HG02981 (cell line): ENCODE measurements at regions not wholly inside any gene's neighbourhood (a gene's known extent, or its start where the extent isn't known, plus 50 kb on each side); places are given as distances from the start of the nearest gene placed in this dataset.
"Not testable (repeated sequence)": the region's sequence is repeated elsewhere in the genome, so short reads cannot be mapped to it uniquely, and the experiment has no call there.

ENCODE experiments used
- ATAC-seq: cut with Tn5 transposase; IDR thresholded peaks from one replicate; pipeline ENCODE4 v1.9.1; 2021; ENCODE audit warnings: mild to moderate bottlenecking, moderate library complexity; ENCODE audit not compliant: unreplicated experiment

DNA sequence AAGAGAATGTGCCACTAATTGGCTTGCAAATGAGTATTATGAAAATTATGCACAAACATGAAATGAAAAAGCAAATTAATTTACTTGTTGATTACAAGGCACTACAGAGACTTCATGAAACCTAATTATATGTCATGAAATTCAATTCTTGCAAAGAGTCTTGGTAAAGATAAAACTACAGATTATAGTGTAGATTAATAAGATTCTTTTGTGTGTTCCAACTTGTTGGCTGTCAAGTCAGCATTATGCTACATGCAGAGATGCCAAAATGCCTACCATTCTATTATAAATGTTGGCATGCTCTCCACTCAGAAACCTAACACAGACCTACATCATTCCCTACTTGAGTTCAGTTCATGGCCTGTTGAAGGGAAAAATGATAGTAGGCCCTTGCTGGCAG is 97.2 kb upstream of the KITLG start:
- no peak for ATAC-seq

DNA sequence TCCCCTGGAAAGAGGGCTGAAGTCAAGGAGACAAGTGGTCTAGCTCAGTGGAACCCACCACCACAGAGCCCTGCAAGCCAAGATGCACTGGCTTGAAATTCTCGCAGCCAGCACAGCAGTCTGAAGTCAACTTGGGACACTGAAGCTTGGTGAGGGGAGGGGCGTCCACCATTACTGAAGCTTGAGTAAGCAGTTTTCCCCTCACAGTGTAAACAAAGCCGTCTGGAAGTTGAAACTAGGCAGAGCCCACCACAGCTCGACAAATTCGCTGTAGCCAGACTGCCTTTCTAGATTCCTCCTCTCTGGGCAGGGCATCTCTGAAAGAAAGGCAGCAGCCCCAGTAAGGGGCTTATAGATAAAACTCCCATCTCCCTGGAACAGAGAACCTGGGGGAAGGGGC is 87.3 kb upstream of the KITLG start:
- not testable (repeated sequence) for ATAC-seq

DNA sequence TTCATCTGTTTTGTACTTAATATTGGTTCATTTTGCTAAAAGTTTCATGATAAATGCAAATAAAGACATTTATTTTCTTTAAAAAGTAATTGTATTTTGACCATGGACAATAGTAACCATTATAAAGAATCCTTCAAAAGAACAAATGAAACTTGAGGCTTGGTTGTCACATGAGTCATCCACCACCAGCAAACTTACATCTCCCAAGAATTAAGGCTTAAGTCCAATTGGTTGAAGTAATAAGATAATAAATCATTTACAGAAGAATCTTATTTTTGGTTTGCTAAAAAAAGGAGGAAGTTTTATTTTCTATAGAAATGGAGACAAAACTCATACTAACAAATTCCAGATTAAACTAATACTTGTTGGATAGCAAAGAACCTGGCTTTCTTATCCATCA is 84.8 kb upstream of the KITLG start:
- no peak for ATAC-seq

DNA sequence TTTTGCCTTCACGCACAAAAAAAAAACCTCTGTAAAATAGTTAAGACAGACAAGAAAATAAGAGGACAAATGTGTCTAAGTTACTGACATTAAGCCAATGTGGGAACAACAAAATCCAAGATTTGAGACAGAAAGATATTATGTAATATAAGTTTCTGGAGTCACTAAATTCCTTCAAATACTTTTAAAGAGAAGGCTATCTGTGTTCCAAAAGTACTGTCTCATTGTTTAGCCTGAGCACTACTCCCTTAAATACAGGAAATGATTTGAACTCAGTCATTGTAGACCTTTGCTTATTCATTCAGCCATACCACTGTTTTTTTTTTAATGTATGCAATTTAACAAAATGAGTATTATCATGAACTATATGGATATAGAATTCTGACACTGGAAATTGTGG is 82.7 kb upstream of the KITLG start:
- no peak for ATAC-seq

DNA sequence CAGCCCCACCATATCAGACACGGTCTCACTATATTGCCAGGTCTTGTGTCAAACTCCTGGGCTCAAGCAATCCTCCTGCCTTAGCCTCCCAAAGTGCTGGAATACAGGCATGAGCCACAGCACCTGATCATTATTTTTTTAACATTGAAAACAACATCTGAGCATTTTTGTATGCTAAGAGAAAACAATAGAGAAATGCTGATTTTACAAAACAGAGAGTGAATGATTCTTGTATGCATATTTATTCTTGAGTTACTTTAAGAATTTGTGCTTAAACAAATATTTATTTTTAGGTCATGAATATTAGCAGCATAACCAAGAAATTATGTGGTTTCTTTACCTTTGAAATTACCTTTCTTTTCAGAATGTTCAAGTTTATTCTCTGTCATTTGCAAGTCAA is 81.8 kb upstream of the KITLG start:
- ATAC-seq: no peak

DNA sequence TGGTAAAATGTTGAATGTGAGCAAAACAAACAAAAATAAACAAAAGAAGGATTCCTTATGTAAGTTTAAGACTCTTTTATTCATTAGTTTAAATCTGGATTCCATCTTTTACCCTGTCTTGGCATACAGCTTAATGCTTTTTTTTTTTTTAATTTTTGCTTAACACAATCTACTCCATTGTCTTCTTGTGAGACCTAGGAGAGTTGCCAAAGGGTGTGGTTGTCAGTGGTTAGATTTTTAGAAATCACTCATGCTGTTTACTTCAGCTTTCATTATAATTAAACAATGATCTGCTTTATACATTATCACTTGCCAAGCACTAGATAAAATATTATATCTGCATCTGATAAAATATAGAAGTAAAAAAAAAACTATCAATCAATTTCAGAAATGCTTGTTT is 77.7 kb upstream of the KITLG start:
- ATAC-seq: no peak

DNA sequence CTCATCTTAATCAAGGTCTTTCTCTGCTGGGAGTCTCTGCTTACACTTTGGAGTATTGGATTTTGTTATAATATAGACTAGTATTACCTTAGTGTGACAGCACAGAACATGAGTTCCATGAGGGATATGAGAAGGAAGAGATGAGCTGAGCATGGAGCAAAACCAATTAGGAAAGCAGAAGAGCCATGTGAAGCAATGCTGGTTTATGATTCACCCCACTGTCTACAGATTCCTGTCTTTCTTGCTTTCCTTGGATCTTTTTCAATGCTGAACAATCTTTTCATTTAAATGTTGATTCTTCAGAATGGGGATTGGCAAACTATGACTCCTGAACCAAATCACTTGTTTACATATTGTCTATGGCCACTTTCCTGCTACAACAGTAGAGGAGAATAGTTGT is 70.4 kb upstream of the KITLG start:
- ATAC-seq: no peak

DNA sequence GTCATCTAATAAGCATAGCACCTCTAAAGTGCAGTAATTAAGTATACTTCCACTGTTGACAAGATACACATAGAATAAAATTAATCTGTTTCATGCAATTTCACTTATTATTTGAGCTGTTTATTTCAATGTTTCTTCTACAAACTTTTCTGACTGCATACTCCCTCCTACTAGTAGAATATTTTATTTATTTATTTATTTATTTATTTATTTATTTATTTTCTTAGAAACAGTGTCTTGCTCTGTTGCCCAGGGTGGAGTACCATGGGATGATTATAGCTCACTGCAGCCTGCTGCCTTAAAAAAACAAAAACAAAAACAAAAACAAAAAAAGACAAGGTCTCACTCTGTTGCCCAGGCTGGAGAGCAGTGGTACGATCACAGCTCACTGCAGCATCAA is 68.4 kb upstream of the KITLG start:
- no peak for ATAC-seq

DNA sequence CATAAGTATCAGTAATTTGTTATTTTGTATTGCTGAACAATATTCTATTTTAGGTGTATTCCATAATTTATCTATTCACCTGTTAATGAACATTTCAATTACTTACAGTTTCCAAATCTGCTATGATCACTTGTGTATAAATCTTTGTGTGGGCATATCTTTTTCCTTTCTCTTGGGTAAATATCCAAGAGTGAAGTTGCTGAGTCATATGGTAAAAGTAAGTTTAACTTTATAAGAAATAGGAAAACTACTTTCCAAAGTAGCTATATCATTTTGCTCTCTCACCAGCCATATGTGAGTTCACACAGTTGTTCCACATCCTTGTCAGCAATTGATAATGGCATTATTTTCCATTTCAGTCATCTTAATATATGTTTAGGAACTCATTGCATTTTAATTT is 66.6 kb upstream of the KITLG start:
- ATAC-seq: no peak

DNA sequence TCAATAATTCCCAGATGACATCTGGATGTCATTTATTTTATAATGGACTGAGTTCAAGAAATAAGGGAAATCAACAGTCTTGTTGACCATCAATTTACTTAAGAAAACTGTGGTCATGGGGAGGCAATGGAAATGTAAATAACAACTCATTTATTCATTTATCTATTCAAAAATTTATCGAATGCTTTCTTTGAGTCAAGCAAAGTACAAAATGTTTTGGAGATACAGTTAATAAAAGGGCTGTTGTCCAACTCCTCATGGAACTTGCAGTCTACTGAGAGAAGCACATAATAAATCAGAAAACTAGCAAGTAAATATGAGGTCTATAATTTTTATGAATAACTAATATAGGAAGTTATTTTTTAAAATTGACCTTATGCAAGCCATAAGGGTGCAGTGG is 65.5 kb upstream of the KITLG start:
- no peak for ATAC-seq

DNA sequence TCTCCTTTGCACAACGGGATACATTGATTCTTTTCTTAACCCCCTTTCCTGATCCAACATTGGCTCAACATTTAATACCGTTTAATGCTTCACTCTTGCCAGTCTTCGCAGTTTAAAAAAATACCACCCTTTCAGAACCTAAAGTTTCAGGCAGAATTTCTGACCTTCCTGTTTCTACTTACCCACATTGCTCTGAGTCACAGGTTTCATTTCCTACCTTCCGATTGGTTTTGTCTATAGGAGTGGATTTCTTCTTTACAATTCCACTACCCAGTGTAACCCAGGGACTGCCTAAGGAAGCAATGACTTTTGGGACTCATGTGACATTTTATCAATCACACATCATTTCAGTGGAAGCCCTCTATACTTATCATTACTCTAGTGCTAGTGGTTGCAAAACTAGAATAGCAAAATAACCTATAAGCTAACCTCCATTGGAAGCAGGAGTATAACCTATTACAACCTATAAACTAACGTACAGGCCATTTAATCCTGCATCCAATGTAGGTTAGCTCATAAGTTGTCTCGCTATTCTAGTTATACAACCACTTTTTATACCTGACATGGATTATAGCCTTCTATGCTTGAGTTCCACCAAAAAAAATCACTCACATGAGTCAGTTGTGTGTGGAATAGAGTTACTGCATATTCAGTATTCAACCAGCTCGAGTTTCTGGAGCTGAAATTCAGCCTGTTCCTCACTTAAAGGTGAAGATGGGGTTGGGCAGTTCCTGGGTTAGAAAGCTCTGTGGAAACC is 64.9 kb upstream of the KITLG start:
- no peak for ATAC-seq

DNA sequence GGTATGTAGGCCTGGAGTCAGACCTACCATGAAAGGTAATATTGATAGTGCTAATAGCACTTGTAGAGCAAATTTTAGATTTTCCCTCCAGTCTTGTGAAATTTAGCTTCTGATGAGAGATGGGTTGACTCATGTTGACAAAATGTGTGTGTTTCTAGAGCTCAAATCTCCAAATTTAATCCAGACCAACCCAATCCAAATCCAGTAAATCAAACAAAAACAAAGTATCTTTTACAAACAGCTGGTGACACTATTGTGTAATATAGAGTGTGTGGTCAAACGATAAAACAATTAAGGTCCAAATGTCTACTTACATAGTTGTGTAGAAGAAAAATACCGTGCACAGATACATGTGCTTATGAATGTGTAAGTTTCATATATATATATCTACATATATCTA is 63.4 kb upstream of the KITLG start:
- ATAC-seq: no peak

DNA sequence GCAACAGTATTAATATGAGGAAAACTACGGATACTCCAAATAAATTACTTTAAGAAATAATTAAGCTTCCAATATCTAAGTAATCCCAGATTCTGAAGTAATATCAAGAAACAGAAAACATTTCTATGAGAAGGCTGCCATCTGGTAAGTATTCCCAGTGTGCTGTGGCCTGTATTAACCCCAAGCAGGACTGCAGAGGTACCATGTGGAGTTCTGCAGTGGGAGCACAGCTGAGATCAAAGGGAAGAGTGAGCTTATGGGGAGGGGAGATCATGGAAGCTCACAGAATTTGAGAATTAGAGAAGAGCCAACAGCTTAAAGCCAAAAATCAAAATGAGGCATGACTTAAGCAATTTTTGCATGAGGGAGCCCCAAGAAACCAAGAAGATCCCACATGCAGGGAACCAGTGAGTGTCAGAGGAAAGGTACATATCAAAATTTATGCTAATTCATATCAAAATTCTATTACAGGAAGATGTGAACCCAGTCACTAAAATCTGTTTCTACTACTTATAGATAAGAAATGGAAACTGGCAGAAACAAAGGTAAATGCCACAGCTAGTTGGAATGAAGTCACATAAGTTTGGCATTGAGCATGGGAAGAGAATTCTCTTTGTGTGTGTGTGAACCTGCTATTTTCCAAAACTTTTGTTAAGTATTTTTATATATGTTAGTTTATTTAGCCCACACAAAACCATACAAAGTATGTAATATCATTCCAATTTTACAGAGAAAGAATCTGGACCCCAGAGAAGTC is 62.6 kb upstream of the KITLG start:
- no peak for ATAC-seq

DNA sequence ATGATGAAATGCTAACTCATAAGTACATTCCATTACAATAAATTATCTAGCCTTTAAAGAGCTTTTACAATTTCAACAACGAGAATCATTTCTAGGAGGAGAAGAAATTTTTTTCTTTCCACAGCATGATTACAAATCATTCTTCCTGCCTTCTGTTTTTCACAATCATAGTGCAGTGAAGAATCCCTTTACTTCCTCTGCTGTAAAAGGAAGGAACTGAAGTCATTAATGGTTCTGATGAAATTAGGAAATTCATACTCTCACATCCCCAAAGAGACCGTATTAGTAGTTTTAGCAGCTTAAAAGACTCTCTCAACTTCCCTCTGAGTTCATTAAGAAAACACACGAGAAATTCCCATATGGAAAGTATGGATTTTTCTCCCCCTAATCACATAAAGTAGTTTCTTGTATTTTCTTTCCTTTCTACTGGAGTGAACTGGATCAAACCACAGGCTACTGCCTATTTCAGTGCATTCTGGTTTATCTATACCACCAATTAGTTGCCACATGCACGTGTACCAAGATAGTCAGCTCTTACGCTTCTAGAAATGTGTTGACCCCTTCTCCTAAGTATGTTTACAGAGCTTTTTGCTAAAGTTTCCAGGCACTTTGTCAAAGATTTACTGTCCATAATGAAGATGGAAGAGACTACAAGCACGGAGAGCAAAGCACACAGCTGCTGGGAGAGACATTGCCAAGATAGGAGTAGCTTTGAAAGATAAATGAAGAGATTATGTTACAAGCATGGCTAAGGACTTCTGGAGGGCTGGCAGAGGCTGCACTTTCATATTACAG is 58.9 kb upstream of the KITLG start:
- no peak for ATAC-seq

DNA sequence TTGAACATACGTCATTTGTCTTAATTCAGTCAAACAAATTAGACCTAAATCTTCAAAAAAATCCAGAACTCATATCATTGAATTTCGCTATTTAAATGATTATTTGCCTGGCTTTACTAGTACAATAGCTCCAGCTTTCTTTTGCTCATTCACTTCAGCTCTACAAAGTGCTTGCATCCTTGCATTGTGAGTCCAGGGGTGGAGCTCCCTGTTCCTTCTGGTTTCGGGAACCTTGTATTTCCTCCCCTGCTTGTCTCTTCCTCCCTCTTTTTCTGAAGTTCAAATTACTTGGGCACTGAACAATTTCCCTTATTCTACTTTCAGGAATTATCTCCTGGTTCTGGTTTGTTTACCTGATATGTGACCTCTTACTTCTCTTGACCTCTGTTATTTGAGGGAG is 58.1 kb upstream of the KITLG start:
- no peak for ATAC-seq

DNA sequence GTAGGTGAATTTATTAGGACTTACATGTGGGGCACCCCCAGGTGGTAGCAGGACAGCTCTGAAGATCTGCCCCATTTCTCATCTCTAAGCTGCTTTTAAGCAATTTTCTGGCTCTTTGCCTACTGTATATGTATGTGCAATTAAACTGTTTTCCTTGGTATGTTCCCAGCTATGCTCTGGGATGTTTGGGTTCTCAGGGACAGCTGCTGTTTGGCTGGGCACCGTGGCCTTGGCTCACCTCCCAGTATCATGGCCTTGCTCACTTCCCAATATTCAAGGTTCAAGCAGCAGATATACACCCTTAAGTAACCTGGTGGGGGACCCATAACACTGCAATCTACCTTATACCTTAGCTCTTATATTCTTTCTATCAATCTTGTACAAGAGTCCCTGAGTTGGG is 53.7 kb upstream of the KITLG start:
- ATAC-seq: no peak

DNA sequence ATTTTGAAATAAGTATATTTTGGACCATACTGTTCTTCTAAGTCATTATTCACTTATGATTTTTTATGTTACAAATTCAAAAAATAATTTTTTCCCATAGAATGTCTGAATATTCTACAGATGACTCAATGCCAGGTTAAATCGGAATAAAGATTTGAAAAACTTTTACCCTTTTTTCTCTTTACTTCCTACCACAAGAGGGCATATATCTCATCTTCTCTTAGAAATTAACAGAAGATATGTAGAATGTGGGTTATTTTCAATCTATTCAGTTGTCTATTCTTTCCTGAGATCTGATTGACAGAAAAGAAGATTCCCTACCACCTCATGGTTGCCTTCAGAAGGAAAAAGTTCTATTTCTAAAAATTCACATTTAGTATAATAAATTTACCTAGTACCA is 53.0 kb upstream of the KITLG start:
- no peak for ATAC-seq

DNA sequence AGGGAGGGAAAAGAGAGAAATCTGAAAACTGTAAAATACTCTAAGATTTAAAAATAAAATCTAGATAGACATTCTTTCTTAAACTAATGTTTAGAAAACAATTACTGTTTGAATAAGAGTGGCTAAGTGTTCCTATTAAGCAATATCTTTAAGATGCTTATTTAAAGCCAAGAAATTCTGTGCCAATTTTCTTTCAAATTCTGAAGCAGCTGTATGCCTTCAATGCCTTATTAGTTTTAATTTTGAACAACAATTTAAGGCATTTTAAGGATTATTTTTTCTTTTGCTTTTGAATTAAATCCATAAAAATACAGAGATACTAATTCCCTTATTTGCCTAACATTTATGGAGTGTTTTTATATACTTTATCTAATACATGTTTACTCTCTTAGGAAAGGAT is 50.3 kb upstream of the KITLG start:
- no peak for ATAC-seq
